H9 (cell line): ENCODE measurements at regions not wholly inside any gene's neighbourhood (a gene's known extent, or its start where the extent isn't known, plus 50 kb on each side); places are given as distances from the start of the nearest gene placed in this dataset.

Experiments used
- DNase-seq: peaks from one replicate; pipeline ENCODE4 v3.0.0-alpha.2; 2017
- H2AFZ ChIP-seq: one replicate; pipeline ENCODE4 v1.6.1; 2013; ENCODE audit warnings: mild to moderate bottlenecking, low read length, control low read depth, moderate library complexity
- H2AK5ac ChIP-seq: 2 replicates; pipeline ENCODE4 v1.6.1; 2013; ENCODE audit warnings: low read length, control low read depth, mixed read lengths; ENCODE audit not compliant: insufficient read length
- H2BK120ac ChIP-seq: one replicate; pipeline ENCODE4 v1.6.1; 2013; ENCODE audit warnings: low read depth, mild to moderate bottlenecking, low read length, control low read depth, inconsistent platforms; ENCODE audit not compliant: poor library complexity, severe bottlenecking
- H2BK12ac ChIP-seq: 2 replicates; pipeline ENCODE4 v1.6.1; 2013; ENCODE audit warnings: low read length, control low read depth, mixed read lengths, low read depth; ENCODE audit not compliant: insufficient read length
- H2BK15ac ChIP-seq: 2 replicates; pipeline ENCODE4 v1.6.1; 2013; ENCODE audit warnings: low read depth, low read length, control low read depth
- H2BK20ac ChIP-seq: one replicate; pipeline ENCODE4 v1.6.1; 2013; ENCODE audit warnings: low read depth, mild to moderate bottlenecking, low read length, control low read depth, inconsistent platforms; ENCODE audit not compliant: poor library complexity, severe bottlenecking
- H2BK5ac ChIP-seq: 2 replicates; pipeline ENCODE4 v1.6.1; 2013; ENCODE audit warnings: low read length, control low read depth, mixed read lengths; ENCODE audit not compliant: insufficient read length
- H3K14ac ChIP-seq: 2 replicates; pipeline ENCODE4 v1.6.1; 2013; ENCODE audit warnings: low read length, control low read depth; ENCODE audit not compliant: insufficient read depth
- H3K18ac ChIP-seq: 2 replicates; pipeline ENCODE4 v1.6.1; 2013; ENCODE audit warnings: low read depth, mild to moderate bottlenecking, mixed read lengths, low read length, control low read depth; ENCODE audit not compliant: insufficient read length
- H3K23ac ChIP-seq: 2 replicates; pipeline ENCODE4 v1.6.1; 2013; ENCODE audit warnings: low read length, control low read depth, mixed read lengths, low read depth; ENCODE audit not compliant: insufficient read length
- H3K23me2 ChIP-seq: 2 replicates; pipeline ENCODE4 v1.6.1; 2013; ENCODE audit warnings: low read depth, mild to moderate bottlenecking, mixed read lengths, low read length, control low read depth; ENCODE audit not compliant: insufficient read length, poor library complexity, severe bottlenecking
- H3K27ac ChIP-seq: 2 replicates; pipeline ENCODE4 v1.5.1; 2013; ENCODE audit warnings: low read length, control low read depth, mixed read lengths, low read depth; ENCODE audit not compliant: insufficient read length
- H3K27me3 ChIP-seq: 2 replicates; pipeline ENCODE4 v1.6.1; 2013; ENCODE audit warnings: low read length, control low read depth, inconsistent platforms; ENCODE audit not compliant: insufficient read depth
- H3K4ac ChIP-seq: 2 replicates; pipeline ENCODE4 v1.6.1; 2013; ENCODE audit warnings: low read depth, mild to moderate bottlenecking, control low read depth, inconsistent platforms, low read length, moderate library complexity
- H3K4me1 ChIP-seq: 2 replicates; pipeline ENCODE4 v1.6.1; 2013; ENCODE audit warnings: low read length, control low read depth, inconsistent platforms; ENCODE audit not compliant: insufficient read depth
- H3K4me2 ChIP-seq: 2 replicates; pipeline ENCODE4 v1.6.1; 2013; ENCODE audit warnings: low read length, control low read depth, mixed read lengths; ENCODE audit not compliant: insufficient read length, insufficient read depth
- H3K56ac ChIP-seq: 2 replicates; pipeline ENCODE4 v1.6.1; 2013; ENCODE audit warnings: low read depth, mild to moderate bottlenecking, mixed read lengths, low read length, control low read depth; ENCODE audit not compliant: insufficient read length
- H3K79me1 ChIP-seq: 2 replicates; pipeline ENCODE4 v1.6.1; 2013; ENCODE audit warnings: low read depth, mild to moderate bottlenecking, moderate library complexity, low read length, control low read depth, inconsistent platforms; ENCODE audit not compliant: insufficient read depth, poor library complexity, severe bottlenecking
- H3K79me2 ChIP-seq: 2 replicates; pipeline ENCODE4 v1.6.1; 2013; ENCODE audit warnings: low read length, control low read depth, inconsistent platforms; ENCODE audit not compliant: insufficient read depth
- H3K9ac ChIP-seq: 2 replicates; pipeline ENCODE4 v1.6.1; 2013; ENCODE audit warnings: low read length, control low read depth, mixed read lengths; ENCODE audit not compliant: insufficient read length; ENCODE audit errors: extremely low read depth
- H3K9me3 ChIP-seq: one replicate; pipeline ENCODE4 v1.6.1; 2013; ENCODE audit warnings: low read depth, low read length, inconsistent platforms; ENCODE audit not compliant: control insufficient read depth
- H3T11ph ChIP-seq: one replicate; pipeline ENCODE4 v1.6.1; 2013; ENCODE audit warnings: mild to moderate bottlenecking, low read length, control low read depth, inconsistent platforms
- H4K20me1 ChIP-seq: one replicate; pipeline ENCODE4 v1.6.1; 2013; ENCODE audit not compliant: control insufficient read depth, insufficient read length, insufficient read depth
- H4K5ac ChIP-seq: 2 replicates; pipeline ENCODE4 v1.6.1; 2013; ENCODE audit warnings: low read depth, mild to moderate bottlenecking, mixed read lengths, low read length, control low read depth; ENCODE audit not compliant: insufficient read length
- H4K8ac ChIP-seq: replicated peaks from 2 replicates; pipeline ENCODE4 v1.6.1; 2013; ENCODE audit warnings: low read length, control low read depth, mixed read lengths, low read depth; ENCODE audit not compliant: insufficient read length
- H4K91ac ChIP-seq: 2 replicates; pipeline ENCODE4 v1.6.1; 2013; ENCODE audit warnings: low read depth, mild to moderate bottlenecking, moderate library complexity, mixed read lengths, low read length, control low read depth; ENCODE audit not compliant: insufficient read length
- H3K27ac Mint-ChIP-seq, 3 experiments: 2 replicates in 2 of 3; 3 replicates in 1 of 3; pipeline ENCODE4 v1.8.0; 2020 to 2021; ENCODE audit warnings: mixed read lengths in 3 of 3, mild to moderate bottlenecking in 1 of 3, moderate library complexity in 1 of 3
- H3K27me3 Mint-ChIP-seq: 2 replicates; pipeline ENCODE4 v1.8.0; 2021; ENCODE audit warnings: low read depth, mild to moderate bottlenecking, moderate library complexity, mixed read lengths
- H3K36me3 Mint-ChIP-seq, 3 experiments: 2 replicates in 2 of 3; 3 replicates in 1 of 3; pipeline ENCODE4 v1.8.0; 2020 to 2021; ENCODE audit warnings: low read depth in 3 of 3, mixed read lengths in 3 of 3; ENCODE audit not compliant: insufficient read depth in 1 of 3
- H3K4me1 Mint-ChIP-seq, 2 experiments: 2 replicates each; pipeline ENCODE4 v1.8.0; 2020; ENCODE audit warnings: mixed read lengths in 2 of 2
- H3K4me3 Mint-ChIP-seq, 2 experiments: 2 replicates in 1 of 2; 3 replicates in 1 of 2; pipeline ENCODE4 v1.8.0; 2020 to 2021; ENCODE audit warnings: mild to moderate bottlenecking in 2 of 2, mixed read lengths in 2 of 2, moderate library complexity in 1 of 2
- H3K9me3 Mint-ChIP-seq, 2 experiments: 2 replicates in 1 of 2; 3 replicates in 1 of 2; pipeline ENCODE4 v1.8.0; 2020; ENCODE audit warnings: mild to moderate bottlenecking in 2 of 2, mixed read lengths in 2 of 2, moderate library complexity in 1 of 2
- CTCF ChIP-seq: fragments of 200-600 bp; sonication (generic); conservative IDR thresholded peaks from 3 replicates; pipeline ENCODE4 v1.8.0; 2021; ENCODE audit warnings: antibody characterized with exemption, mild to moderate bottlenecking
- WGBS: extraction: QIAGEN DNeasy Blood & Tissue Kit; methylation state at CpG from one replicate; pipeline ENCODE4 v1.1.7; 2013; ENCODE audit warnings: missing lambda C conversion rate, low lambda C conversion rate, mixed read lengths; ENCODE audit not compliant: insufficient read length; ENCODE audit errors: extremely low coverage; 5-methylcytosine and 5-hydroxymethylcytosine counted together

GRCh38 chr15:31799715-31800321 is 230.5 kb upstream of the CHRNA7 start:
- H3K18ac ChIP-seq, result no peak overlapping the region
- TF ChIP-seq CTCF, result no peak
- H3K36me3 Mint-ChIP-seq, result no peaks in the 10 kb centered on the region
- no peak overlapping the region for H2BK120ac ChIP-seq
- H3K9me3 ChIP-seq, result no peaks in the 10 kb centered on the region
- no peak for DNase-seq
- no peak overlapping the region for H4K5ac ChIP-seq
- H3K14ac ChIP-seq, result no peak overlapping the region
- no peaks in the 10 kb centered on the region for H3K23me2 ChIP-seq
- no peak overlapping the region for H3T11ph ChIP-seq
- no peak overlapping the region for H3K4me2 ChIP-seq
- H2AK5ac ChIP-seq, result no peak overlapping the region
- H3K79me1 ChIP-seq, result no peaks in the 10 kb centered on the region
- H3K27ac Mint-ChIP-seq, result no peak overlapping the region; a peak in 1 of 7 replicates
- no peak overlapping the region for H3K23ac ChIP-seq
- H3K9me3 Mint-ChIP-seq, result no peaks in the 10 kb centered on the region
- no peak overlapping the region for H3K4ac ChIP-seq
- H4K20me1 ChIP-seq, result no peaks in the 10 kb centered on the region
- no peak overlapping the region for H2BK20ac ChIP-seq
- H3K4me1 ChIP-seq, result no peaks in the 10 kb centered on the region
- H3K27me3 Mint-ChIP-seq, result no peaks in the 10 kb centered on the region
- no peak overlapping the region for H2AFZ ChIP-seq
- no peak overlapping the region for H3K27ac ChIP-seq
- no peak overlapping the region for H3K9ac ChIP-seq
- H4K91ac ChIP-seq, result no peak overlapping the region
- H3K27me3 ChIP-seq, result no peaks in the 10 kb centered on the region
- H3K79me2 ChIP-seq, result no peaks in the 10 kb centered on the region
- WGBS, result no CpG with 5 or more reads among the region's 7 CpGs
- H2BK15ac ChIP-seq, result no peak overlapping the region
- no peak overlapping the region for H4K8ac ChIP-seq
- no peak overlapping the region for H2BK12ac ChIP-seq
- no peak overlapping the region for H2BK5ac ChIP-seq
- no peak overlapping the region for H3K4me3 Mint-ChIP-seq
- no peak overlapping the region for H3K56ac ChIP-seq
- H3K4me1 Mint-ChIP-seq, result peaks cover 11% of the 10 kb centered on the region in 2 experiments
